Panc1 (cell line): ENCODE measurements at regions not wholly inside any gene's neighbourhood (a gene's known extent, or its start where the extent isn't known, plus 50 kb on each side); places are given as distances from the start of the nearest gene placed in this dataset.

Experiments used
- ATAC-seq: fragments of 200-7000 bp; cut with Tn5 transposase; 2 replicates; pipeline ENCODE4 v1.9.1; 2020; ENCODE audit warnings: mild to moderate bottlenecking, moderate library complexity
- BruUV-seq: library from RNA; stranded (reverse); fragments of 400-500 nt; replicated peaks from 2 replicates; lab custom pipeline; 2021; lab: Mats Ljungman, UMichigan
- CTCF ChIA-PET: fragments of 300-600 bp; sonication (Branson Sonifier 250); formaldehyde crosslinking; loops from one replicate; lab custom pipeline; 2022; ENCODE audit warnings: antibody characterized with exemption; lab: Charles Lee
- POLR2A ChIA-PET: fragments of 300-600 bp; sonication (Branson Sonifier 250); formaldehyde crosslinking; loops from one replicate; lab custom pipeline; 2022; ENCODE audit warnings: antibody characterized with exemption; lab: Charles Lee
- DNase-seq: peaks from one replicate; pipeline ENCODE4 v3.0.0-alpha.2; 2010; ENCODE audit warnings: low read depth, low spot score
- H3K27ac ChIP-seq: 2 replicates; pipeline ENCODE4 v1.5.1; 2011; ENCODE audit warnings: mild to moderate bottlenecking, low read length, inconsistent platforms
- H3K27me3 ChIP-seq: fragments of 200-500 bp; sonication (Bioruptor generic); 2 replicates; pipeline ENCODE4 v1.6.0; 2014; ENCODE audit warnings: low read length, inconsistent platforms; ENCODE audit not compliant: control insufficient read depth, insufficient read depth
- H3K36me3 ChIP-seq: fragments of 200-500 bp; sonication (Bioruptor generic); 2 replicates; pipeline ENCODE4 v1.5.1; 2014; ENCODE audit warnings: inconsistent platforms, mild to moderate bottlenecking, low read length, moderate library complexity; ENCODE audit not compliant: control insufficient read depth, insufficient read depth
- H3K4me1 ChIP-seq: 2 replicates; pipeline ENCODE4 v1.5.1; 2011; ENCODE audit warnings: inconsistent platforms, mild to moderate bottlenecking, low read length, moderate library complexity; ENCODE audit not compliant: control insufficient read depth, insufficient read depth
- H3K4me3 ChIP-seq, 2 experiments: 2 replicates each; pipeline ENCODE4 v1.5.1; 2011 to 2012; ENCODE audit warnings: low read depth in 2 of 2, low read length in 2 of 2, mild to moderate bottlenecking in 2 of 2, inconsistent platforms in 1 of 2, moderate library complexity in 1 of 2
- H3K9me3 ChIP-seq: fragments of 200-500 bp; sonication (Bioruptor generic); 2 replicates; pipeline ENCODE4 v1.5.1; 2014; ENCODE audit warnings: low read depth, mild to moderate bottlenecking, inconsistent platforms, low read length, moderate library complexity; ENCODE audit not compliant: control insufficient read depth, insufficient read depth
- REST ChIP-seq, 2 experiments: IDR thresholded peaks; 2 replicates each; pipeline ENCODE4 v1.6.1; 2011 to 2012; ENCODE audit warnings: low read depth in 2 of 2, control low read depth in 1 of 2, low read length in 1 of 2, mild to moderate bottlenecking in 1 of 2, moderate library complexity in 1 of 2; ENCODE audit not compliant: insufficient read depth in 1 of 2
- SIN3A ChIP-seq: IDR thresholded peaks from 2 replicates; pipeline ENCODE4 v1.6.1; 2012; ENCODE audit warnings: low read depth, mild to moderate bottlenecking, low read length, moderate library complexity, borderline replicate concordance; ENCODE audit not compliant: insufficient read depth
- TCF7L2 ChIP-seq: IDR thresholded peaks from 2 replicates; pipeline ENCODE4 v1.6.1; 2011; ENCODE audit warnings: mild to moderate bottlenecking, low read depth, low read length, inconsistent platforms
- in situ Hi-C: cut with HindIII; loops from 2 replicates; pipeline ENCODE4 v1.10.0; 2016; ENCODE audit warnings: low sequenced_read_pairs, low pct_unique_long_range_greater_than_20kb
- intact Hi-C: fragments of 100-400 bp; cut with micrococcal nuclease; formaldehyde crosslinking; loops from one replicate; pipeline ENCODE4 v1.10.0; 2022; ENCODE audit not compliant: unreplicated experiment
- TF ChIP-seq, protein P1 (sequence below): fragments of 450-650 bp; IDR thresholded peaks from 2 replicates; pipeline ENCODE4 v1.5.1; 2017; ENCODE audit warnings: mild to moderate bottlenecking

GRCh38 chr10:52597189-52597863 is 175.3 kb downstream of the MBL2 start:
- intact Hi-C loops (no loop called here), in situ Hi-C loops (no loop called here)
- peak overlapping the region; percentile 16 to 35; a peak in 3 of 4 replicates for H3K4me3 ChIP-seq
- H3K27ac ChIP-seq = peak overlapping the region; percentile 80
- ATAC-seq (peak; percentile 60; the same call in 1 of the 2 replicates), DNase-seq (no peak)
- H3K36me3 ChIP-seq = no peaks in the 10 kb centered on the region
- ChIA-PET CTCF (no interaction called here), POLR2A (no interaction called here)
- BruUV-seq = no TSS peak
- H3K27me3 ChIP-seq = no peaks in the 10 kb centered on the region
- peaks cover 6% of the 10 kb centered on the region; the same call in 1 of the 2 replicates for H3K9me3 ChIP-seq
- TF ChIP-seq REST (IDR thresholded peaks at IDR 0.05; ENCODE audit: insufficient read depth in 1 of 2, low read depth in 2 of 2, low read length in 1 of 2) (no peak), TCF7L2 (no peak), SIN3A (no peak)
- TF ChIP-seq, protein P1, sequence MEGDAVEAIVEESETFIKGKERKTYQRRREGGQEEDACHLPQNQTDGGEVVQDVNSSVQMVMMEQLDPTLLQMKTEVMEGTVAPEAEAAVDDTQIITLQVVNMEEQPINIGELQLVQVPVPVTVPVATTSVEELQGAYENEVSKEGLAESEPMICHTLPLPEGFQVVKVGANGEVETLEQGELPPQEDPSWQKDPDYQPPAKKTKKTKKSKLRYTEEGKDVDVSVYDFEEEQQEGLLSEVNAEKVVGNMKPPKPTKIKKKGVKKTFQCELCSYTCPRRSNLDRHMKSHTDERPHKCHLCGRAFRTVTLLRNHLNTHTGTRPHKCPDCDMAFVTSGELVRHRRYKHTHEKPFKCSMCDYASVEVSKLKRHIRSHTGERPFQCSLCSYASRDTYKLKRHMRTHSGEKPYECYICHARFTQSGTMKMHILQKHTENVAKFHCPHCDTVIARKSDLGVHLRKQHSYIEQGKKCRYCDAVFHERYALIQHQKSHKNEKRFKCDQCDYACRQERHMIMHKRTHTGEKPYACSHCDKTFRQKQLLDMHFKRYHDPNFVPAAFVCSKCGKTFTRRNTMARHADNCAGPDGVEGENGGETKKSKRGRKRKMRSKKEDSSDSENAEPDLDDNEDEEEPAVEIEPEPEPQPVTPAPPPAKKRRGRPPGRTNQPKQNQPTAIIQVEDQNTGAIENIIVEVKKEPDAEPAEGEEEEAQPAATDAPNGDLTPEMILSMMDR = no peak
- H3K4me1 ChIP-seq = peaks cover 3% of the 10 kb centered on the region; the same call in 1 of the 2 replicates

- DNase-seq (no peak), ATAC-seq (no peak)
- ChIA-PET POLR2A (no interaction called here), CTCF (interaction anchor here (0.8 kb wide), 1 partner anchor 382 kb away, joined by 3 read pairs; no protein-coding TSS in a partner anchor)
- no TSS peak for BruUV-seq
- H3K4me1 ChIP-seq = peaks cover 3% of the 10 kb centered on the region; the same call in 1 of the 2 replicates
- in situ Hi-C loops (no loop called here), intact Hi-C loops (no loop called here)
- H3K4me3 ChIP-seq = no peak overlapping the region
- no peaks in the 10 kb centered on the region for H3K27me3 ChIP-seq
- TF ChIP-seq SIN3A (no peak), REST (IDR thresholded peaks at IDR 0.05; ENCODE audit: insufficient read depth in 1 of 2, low read depth in 2 of 2, low read length in 1 of 2) (no peak)
- TF ChIP-seq, protein P1 = no peak
- H3K36me3 ChIP-seq = no peaks in the 10 kb centered on the region
- H3K27ac ChIP-seq = peak overlapping the region; percentile 80; the same call in 1 of the 2 replicates
- H3K9me3 ChIP-seq = peaks cover 6% of the 10 kb centered on the region; the same call in 1 of the 2 replicates
Observed at GRCh38 chr10:52598936-52599335, 173.6 kb downstream of the MBL2 start.
